ENCODE measurements at regions not wholly inside any gene's neighbourhood (a gene's known extent, or its start where the extent isn't known, plus 50 kb on each side); places are given as distances from the start of the nearest gene placed in this dataset.
"Not testable (repeated sequence)": the region's sequence is repeated elsewhere in the genome, so short reads cannot be mapped to it uniquely, and the experiment has no call there.

DNA sequence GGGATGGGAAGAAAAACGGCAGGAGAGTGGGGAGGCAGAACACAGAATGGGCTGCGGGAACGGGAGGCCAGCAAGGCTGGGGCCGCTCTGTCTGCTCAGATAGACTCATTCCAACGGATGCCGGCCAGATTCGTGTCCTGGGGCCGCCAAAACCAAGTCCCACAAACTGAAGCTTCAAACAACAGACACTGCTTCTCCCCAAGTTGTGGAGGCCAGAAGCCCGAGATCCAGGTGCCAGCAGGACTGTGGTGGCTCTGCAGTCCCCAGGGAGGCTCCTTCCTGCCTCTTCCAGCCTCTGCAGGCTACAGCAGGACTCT is 100.6 kb downstream of the ADRA2C start:
- DNase-seq (ENCODE audit: low read depth in 2 of 2): no peak

DNA sequence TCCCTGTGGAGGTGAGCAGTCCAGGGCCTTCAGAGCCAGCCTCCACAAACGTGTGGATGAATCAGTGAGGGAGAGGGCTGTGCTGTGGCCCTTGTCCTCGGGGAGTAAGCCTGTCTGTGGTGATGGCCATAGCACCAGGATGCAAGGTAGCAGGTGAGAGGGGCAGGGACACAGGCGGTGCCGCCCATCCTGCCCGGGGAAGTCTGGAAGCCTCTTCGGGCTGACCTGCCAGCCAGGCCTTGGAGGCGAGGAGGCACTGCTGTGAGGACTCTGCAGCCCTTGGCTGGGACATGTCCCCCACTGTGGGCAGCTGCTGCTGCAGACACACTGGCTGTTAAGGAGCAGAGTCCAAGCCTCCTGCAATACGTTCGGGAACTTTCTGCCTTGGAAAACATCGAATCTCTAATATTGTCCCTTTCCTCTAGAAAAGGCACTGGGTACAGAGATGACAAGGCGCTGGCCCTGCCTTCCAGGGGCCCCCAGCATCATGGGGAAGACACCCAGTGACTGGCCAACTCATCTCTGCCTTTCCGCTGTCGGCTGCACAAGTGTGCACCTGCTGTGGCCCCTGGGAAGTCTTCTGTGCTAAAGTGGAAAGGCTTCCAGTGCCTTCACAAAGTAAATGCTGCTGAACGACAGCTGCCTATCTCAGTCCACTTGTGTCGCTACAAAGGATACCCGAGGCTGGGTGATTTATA is 101.4 kb downstream of the ADRA2C start:
- no peak for DNase-seq (ENCODE audit: low read depth in 2 of 2)

DNA sequence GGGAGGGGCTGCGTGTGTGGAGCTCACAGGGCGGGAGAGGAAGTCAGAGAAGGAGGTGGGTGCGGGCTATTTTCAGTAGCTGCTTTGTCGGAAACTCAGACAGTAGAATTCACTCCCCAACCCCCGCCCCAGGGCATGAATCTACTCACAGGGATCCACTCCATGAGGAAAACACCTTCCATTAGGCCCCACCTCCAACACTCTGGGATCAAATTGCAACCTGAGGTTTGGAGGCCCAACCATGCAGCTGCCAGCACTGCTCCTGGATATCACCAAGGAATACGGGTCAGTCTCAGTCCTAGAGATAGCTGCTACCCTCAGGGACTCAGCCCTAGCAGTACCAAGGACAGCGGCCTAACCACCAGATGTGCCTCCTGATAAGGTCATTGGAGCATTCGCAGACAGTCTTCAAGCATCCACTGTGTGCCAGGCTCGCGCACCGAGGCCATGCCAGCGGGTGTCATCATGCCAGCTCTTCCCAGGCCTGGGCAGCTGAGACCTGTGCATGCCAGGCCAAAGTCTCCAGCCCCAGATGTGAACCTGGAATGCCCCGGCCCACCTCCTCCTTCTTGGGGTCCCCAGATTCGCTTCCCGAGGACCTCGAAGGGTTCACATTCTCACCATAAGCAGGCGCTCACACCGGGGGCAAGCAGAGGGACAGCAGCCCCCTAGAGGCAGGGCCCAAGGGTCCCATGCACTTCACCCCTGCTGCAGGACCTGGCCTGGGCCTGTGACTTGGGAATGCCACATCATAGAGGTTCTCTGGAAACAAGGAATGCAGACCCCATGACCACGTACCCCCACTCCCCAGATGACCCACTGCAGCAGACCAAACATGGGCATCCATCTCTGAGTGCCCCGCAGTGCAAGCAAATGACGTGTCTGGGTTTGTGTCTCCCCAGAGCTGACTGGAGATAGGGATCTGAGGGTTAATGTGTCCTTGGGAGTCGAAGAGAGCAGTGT is 102.3 kb downstream of the ADRA2C start:
- DNase-seq (ENCODE audit: low read depth in 2 of 2): no peak

DNA sequence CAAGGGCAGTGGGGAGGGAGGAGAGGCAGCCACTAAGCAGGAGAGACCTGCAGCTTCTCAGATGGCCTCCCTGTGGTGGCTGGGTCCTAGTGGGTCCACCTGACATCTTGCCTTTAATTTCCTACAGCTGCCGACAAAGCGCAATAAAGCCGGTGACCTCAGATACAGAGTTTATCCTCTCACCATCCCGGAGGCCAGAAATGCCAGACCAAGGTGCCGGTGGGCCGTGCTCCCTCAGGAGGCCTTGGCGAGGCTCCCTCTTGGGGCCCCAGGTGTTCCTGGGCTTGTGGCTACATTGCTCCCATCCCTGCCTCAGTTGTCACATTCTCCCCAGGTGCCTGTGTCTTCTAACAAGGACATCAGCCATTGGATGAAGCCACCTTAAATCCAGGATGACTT is 103.0 kb downstream of the ADRA2C start:
- no peak for DNase-seq (ENCODE audit: low read depth in 2 of 2)

DNA sequence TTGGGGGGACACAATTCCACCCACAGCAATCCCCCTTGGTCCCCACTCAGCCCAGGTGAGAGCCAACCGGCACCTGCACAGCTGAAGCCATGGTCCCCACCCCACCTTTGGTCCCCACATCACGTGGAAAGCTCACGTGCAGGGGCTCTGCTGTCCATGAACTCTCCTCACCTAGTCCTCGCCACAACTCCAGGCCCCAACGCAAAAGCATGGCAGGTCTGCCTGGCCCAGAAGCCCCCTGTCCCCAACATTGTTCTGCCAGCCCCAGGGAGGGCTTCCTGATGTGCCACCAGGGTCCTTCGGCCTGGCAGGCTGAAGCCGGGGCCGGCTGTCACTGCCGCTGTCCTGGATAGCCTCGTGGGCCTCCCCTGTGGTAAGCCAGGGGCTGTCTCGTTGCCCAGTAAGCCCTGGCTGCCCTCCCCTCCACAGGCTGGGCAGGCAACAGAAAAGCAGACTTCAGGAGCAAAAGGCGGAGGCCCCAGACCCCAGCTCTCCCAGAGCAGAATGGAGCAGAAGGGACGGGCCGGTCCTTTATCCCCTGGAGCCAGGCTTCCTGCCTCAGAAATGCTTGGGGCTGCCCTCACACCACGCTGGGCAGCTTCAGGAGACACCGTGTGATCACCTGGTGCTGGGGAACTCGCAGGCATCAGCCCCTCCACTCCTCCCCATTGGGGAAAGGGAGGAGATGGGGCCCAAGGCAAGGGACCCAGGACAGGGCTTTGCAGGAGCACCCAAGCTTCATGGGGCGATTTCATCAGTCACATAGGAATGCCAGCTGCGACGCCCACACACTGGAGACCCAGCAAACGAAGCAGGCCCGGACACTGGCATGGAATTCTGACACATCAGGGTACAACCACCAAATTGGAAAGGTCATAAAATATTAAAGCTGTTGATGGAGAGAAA is 103.7 kb downstream of the ADRA2C start:
- DNase-seq (ENCODE audit: low read depth in 2 of 2): no peak

DNA sequence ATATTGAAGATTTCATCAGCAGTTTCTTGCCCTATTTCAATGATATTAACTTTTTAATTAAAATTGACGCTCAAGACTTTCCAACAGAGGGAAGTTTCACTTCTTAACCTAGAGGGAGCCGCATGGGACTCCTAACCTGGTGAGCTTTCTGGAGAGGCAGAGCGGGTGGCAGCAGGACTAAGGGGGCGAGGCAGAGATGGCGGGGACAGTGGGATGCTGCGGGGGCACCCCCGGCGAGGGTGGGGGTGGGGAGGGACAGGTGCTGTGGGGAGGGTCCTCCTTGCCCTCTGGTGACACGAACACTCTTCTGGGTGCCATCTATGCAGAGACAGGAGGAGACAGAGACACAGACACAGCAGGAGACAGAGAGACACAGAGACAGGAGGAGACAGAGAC is 104.4 kb downstream of the ADRA2C start:
- no peak for DNase-seq (ENCODE audit: low read depth in 2 of 2)

DNA sequence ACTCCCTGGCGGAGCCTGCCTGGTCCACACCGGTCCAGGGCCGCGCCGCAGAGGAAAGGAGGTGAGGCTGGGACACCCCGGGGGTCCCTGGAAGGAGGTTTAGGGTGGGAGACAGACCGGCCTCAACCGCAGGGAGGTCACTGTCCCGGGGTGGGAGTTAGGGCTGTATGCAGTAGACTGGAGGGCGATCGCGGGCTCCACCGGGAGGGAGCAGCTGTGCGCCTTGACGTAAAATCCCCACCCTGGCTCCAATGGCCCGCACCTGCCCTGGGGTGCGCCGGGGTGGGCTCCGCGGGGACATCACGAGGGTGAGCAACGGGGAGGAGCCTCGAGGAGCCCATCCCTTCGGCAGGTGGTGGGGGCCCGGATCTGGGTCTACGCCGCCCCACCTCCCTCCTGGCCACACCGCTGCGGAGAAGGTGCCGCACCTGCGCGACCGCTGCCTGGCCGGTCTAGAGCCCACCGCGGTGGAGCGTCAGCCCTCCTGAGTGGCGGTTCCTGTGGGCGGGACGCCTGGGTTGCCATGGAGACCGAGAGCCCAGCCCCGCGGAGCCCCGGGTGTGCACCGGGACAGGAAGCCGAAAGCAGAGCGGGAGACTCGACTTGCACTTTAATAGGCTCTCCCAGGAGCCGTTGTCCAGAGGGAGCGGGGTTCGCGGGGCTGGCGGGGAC is 105.1 kb downstream of the ADRA2C start:
- DNase-seq (ENCODE audit: low read depth in 2 of 2): no peak

DNA sequence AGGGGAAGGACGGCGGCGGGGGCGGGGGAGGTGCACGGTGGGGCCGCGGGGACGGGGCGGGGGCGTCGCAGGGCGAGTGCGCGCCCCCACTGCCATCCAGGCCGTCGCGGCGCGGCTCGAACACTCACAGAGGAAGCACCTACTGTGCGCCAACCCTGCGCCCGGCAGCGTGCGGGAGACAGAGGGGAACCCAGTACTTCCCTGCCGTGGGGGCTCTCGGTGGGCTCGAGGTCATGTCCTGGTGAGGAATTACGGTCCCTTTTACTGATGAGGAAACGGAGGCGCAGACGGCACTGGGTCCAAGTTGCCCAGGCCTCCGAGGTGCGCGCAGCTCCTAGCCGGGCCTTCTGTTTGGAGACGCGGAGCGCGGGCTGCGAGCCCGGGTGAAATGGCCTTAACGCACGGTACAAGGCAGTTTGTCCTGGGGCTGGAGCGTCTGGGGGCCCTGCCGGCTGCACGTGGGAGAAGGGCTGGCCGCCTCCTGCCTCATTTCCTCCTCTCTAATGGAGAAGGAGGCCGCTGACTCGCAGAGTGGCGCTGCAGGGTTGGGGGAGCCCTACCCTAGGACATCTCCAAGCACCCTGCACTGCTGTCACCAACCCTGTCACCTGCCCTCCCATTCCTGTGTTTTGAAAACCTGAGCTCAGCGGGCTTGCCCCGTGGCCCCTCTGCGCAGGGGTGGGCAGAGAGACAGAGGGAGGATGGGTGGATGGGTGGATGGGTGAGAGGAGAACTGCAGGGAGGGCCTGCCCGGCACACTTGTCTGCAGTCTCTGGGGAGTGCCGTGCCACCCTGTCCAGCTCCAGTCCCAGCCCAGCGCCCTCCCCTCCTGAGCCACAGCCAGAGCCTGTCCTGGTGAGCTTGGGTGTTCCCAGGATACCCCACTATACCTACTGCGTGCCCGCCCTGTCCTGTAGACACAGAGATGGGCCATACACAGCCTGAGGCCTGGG is 106.0 kb downstream of the ADRA2C start:
- no peak for DNase-seq (ENCODE audit: low read depth in 2 of 2)

DNA sequence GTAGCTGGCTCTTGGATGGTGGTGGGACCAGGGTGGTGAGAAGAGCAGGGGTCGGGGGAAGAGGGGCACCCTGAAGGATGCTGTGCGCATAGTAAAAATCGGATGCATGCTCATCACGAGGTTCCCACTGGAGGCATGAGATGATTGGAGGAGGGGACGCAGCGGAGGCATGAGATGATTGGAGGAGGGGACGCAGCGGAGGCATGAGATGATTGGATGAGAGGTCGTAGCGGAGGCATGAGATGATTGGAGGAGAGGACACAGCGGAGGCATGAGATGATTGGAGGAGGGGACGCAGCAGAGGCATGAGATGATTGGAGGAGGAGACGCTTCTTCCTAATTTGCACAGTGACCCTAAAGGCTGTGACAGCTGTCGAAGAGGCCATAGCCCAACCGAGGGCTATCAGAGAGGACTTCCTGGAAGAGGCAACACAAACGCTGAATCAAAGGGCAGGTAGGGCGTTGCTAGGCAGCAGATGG is 106.7 kb downstream of the ADRA2C start:
- DNase-seq (ENCODE audit: low read depth in 2 of 2): no peak

DNA sequence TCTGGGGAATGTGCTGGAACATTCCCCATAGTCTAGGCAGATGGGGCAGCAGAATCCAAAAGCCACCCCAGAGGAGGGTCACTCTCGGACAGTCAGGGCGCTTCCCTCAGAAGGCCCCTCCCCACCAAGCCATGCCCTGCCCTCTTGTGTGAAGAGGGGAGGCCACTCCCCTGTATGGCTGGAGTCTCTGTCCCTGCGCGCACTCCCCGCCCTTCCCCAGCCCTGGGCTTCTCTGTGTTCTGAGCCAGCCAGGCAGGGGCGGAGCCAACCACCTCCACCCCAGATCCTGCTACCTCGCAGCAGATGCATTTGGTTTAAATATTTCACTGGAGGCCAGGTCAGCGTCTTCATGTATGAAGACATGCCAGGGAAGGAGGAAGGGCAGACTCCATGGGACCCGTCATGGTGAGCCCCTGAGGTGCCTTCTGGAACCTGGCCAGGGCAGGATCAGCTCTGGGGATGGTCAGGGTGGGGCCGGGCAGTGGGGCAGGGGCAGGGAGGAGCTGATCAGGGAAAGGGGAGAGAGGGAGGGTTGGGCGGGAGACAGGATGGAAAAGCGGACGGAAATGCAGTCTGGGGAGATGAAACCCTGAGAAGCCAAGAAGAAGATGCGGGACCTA is 107.3 kb downstream of the ADRA2C start:
- DNase-seq (ENCODE audit: low read depth in 2 of 2): no peak

DNA sequence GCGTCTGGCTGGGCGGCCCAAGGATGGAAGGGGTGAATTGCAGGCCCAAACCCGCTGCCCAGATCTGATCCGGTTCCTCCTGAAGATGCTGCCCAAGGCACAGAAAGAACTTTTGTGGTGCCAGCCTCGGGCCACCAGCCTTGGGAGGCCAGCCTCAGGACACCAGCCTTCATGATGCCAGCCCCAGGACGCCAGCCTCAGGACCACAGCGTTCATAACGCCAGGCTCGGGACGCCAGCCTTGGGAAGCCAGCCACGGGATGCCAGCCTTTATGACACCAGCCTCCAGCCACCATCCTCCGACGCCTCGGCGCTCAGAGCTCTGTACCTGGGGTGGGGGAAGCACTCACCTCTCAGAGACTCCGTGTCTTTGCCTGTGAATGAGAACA is 107.8 kb downstream of the ADRA2C start:
- no peak for DNase-seq (ENCODE audit: low read depth in 2 of 2)

DNA sequence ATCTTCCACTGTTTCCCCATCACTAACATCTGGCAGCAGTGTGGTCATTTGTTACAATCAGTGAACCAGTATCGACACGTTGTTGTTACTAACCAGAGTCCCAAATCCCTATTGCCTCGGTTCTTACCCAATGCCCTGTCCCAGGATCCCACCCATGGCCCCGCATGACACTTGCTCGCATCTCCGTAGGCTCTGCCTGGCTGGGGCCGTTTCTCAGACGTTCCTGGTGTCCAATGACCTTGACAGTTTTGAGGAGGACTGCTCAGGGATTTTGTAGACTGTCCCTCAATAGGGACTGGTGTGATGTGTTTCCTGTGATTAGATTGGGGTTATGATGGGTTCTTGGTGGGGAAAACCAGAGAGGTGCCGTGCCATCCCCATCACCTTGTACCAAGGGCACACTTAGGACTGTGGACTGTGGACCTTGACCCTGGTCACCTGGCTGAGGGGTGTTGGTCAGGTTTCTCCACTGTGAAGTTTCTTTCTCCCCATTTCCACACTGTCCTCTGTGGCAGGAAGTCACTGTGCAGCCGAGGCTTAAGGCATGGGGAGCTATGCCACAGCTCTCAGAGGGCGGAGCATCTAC is 108.4 kb downstream of the ADRA2C start:
- no peak for DNase-seq (ENCODE audit: low read depth in 2 of 2)

DNA sequence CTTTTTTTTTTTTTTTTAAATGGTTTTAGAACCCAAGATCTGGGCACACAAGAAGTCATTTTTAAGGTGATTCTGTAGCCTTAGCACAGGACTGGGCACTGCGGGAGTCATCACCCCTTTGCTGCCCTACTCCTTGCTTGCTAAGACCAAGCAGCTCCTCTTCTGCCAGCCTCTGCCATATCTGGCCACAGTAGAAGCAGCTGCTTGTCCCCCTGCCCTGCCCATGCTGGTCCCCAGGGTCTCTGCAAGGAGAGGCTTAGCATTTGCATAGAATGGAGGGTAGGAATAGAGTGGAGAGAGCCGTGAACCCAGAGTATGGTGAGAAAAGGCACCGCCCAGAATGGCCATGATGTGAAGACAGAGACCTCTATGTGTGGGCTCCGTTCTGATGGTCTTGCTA is 109.3 kb downstream of the ADRA2C start:
- no peak for DNase-seq (ENCODE audit: low read depth in 2 of 2)

DNA sequence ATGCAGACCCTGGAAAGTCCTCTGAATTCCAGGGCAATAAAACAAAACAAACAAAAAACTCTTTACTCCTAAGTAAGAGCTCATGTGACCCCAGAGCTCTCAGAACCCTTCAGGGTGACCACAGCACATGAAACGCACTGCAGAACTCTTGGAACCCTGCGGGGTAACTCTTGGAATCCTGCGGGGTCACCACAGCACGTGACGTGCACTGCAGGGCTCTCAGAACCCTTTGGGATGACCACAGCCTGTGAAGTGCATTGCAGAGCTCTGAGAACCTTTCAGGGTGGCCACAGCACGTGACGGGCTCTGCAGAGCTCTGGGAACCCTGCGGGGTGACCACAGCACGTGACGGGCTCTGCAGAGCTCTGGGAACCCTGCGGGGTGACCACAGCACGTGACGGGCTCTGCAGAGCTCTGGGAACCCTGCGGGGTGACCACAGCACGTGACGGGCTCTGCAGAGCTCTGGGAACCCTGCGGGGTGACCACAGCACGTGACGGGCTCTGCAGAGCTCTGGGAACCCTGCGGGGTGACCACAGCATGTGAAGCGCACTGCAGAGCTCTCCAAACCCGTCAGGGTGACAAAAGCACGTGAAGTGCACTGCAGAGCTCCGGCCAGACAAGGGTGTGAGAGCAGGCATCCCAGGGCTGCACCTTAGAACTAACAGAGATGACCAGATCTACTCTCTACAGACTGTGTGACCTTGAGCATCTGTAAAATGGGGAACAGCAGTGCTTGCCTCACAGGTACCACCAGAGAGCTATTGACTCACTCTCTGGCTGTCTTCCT is 110.1 kb downstream of the ADRA2C start:
- not testable (repeated sequence) for DNase-seq (ENCODE audit: low read depth in 2 of 2)

DNA sequence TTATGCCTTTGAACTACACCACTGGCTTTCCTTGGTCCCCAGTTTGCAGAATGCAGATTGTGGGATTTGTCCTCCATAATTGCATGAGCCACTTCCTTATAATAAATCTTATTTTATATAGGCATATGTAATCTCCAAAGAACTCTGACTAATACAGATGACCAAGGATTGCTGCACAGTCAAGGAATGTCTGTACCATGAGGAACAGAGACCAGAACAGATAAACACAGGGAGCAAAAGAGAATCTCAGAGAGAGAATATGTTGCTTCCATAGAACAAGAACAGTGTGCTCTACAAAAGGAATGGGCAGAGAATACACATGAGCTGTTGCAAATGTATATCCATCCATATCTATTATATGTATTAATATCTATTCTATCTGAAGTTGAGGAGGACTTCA is 111.1 kb downstream of the ADRA2C start:
- DNase-seq (ENCODE audit: low read depth in 2 of 2): no peak

DNA sequence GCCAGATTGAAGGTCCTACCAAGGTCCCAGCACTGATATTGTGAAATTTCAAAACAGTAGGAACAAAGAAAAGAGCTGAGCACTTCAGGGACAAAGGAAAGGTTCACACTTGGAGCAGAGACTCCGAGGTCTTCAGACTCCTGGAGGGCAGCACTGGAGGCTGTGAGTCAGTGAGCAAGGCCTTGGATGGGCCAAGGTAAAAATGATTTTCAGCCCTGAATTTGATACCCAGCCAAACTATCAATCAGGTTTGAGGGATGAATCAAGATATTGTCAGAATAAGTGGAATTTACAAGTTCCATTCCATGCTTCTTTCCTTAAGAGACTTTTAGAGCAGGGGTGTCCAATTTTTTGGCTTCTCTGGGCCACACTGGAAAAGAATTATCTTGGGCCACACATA is 111.7 kb downstream of the ADRA2C start:
- DNase-seq (ENCODE audit: low read depth in 2 of 2): no peak

DNA sequence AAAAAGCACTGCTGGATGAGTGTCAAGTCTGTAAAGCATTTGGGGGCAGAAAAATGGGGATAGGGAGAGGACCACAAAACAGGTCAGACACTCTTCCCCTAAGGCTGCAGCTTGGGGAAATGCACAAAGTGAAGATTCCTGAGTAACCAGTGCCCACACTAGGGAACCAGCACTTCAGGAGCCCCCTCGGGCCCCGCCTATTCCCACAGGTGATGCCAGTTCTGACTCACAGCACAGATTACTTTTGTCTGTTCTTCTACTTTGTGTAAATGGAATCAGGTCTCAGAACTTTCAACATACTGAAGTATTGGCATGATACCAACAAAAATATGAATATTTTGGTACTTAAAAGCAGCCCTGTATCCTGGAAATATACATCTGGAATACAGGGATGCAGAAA is 112.5 kb downstream of the ADRA2C start:
- DNase-seq (ENCODE audit: low read depth in 2 of 2): no peak

DNA sequence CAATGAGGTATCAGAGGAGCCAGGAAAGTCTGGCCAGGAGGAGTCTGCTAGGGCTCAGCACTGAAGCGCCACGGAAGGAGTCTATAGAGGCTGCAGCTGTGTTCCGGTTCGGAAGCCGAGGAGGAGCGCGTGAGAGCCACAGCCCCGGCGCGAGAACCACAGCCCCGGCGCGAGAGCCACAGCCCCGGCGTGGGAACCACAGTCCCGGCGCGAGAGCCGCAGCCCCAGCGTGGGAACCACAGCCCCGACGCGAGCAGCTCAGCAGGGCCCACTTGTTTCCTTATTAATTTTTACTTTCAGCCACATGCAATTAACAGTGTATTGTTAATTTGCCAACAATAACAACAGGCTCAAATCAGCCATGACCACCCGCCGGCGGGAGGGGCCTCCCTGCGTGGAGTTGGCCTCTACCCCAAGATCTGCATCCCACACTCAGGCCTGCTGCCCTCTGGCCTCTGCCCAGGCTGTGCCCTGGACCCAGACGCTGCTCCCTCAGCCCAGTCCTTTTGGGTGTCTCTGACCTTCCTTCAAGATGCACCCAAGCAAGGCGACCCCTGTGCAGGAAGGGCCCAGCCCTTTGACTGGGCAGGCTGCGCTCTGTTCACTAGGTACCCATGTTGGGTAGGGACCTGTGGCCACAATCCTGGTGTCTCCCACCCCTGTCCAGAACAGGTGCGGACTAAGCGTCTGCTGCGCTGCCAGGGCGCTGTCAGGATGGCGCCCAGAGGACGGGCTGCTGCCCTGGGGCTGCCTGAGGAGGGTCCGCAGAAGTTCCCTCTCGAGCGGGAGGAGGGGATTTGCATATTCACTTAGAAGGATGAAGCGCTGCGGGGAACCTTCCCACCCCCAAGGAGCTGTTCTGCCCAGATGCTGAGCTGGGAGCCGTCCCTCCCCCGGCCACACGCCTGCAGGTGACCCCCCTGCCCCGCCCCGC is 113.8 kb downstream of the ADRA2C start:
- no peak for DNase-seq (ENCODE audit: low read depth in 2 of 2)

All from stimulated activated CD8-positive, alpha-beta memory T cell treated with anti-CD3 and anti-CD28 coated beads, Interleukin-2, amount 100 ng/mL, for 1 hour (primary cell).